ENCODE measurements at regions not wholly inside any gene's neighbourhood (a gene's known extent, or its start where the extent isn't known, plus 50 kb on each side); places are given as distances from the start of the nearest gene placed in this dataset.

GRCh38 chr2:6287406-6287805 lies 578.3 kb downstream of the CMPK2 start:
- no peak for DNase-seq (ENCODE audit: low read depth in 2 of 2)

DNA sequence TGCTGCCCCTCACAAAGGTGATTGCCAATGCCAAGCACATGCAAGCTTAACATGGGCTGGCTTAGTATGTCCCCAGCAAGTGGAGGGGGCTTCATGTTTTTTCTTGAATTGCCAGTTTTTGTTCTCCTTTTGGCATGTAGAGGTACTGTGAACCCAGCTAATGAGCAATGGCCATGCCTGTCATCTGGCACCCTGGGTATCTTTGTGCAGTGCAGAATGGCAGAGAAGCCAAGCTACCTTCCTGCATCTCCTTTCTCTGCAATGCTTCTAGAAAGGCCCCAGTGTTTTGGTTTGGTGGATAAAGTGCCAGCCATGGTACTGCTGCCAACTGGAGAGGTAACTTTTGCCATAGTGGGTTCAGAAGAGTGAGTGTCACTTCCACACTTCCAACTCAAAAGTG lies 576.9 kb downstream of the CMPK2 start:
- DNase-seq (ENCODE audit: low read depth in 2 of 2): no peak

GRCh38 chr2:6290217-6291015 lies 575.3 kb downstream of the CMPK2 start:
- DNase-seq (ENCODE audit: low read depth in 2 of 2): no peak

- DNase-seq (ENCODE audit: low read depth in 2 of 2): no peak
Observed at GRCh38 chr2:6294791-6295190, 570.9 kb downstream of the CMPK2 start.

DNA sequence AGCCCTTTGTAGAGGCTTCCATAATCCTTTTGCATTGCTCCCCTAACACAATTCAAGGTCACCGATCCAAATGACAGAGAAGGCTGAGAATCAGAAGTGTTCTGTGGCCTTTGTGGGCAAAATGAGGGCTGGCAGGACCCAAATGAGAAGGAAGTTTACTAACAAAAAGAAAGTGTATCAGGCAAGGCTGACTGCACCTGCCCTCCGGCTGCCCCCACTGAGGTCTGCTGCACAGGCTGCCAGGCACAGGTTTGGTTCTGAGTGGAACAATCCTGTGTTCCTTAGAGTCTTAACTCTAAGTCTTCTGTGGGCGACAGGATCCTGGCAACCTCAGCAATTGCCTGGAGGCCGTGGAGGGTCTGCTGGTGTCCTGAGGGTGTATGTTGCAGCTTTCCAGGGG lies 568.5 kb downstream of the CMPK2 start:
- DNase-seq (ENCODE audit: low read depth in 2 of 2): no peak

- no peak for DNase-seq (ENCODE audit: low read depth in 2 of 2)
Observed at GRCh38 chr2:6301426-6301825, 564.3 kb downstream of the CMPK2 start.

DNA sequence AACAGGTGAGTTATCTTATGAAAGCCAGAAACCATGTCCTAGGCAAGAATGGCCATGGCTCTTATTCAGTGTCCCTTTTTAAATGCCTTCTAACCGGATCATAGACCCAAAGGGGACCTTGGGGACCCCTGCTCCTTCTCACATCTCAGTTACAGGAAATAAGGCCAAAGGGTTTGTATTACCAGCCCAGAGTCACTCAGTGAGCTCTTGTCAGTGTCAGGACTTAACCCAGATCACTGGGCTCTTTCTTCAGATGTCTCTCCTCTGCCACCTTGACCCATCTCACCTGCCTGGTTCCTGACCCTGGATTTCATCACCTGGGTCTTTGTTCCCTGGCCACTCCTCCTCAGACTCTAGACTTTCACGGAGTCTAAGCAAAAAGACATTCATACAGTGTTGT lies 556.7 kb downstream of the CMPK2 start:
- DNase-seq (ENCODE audit: low read depth in 2 of 2): no peak

DNA sequence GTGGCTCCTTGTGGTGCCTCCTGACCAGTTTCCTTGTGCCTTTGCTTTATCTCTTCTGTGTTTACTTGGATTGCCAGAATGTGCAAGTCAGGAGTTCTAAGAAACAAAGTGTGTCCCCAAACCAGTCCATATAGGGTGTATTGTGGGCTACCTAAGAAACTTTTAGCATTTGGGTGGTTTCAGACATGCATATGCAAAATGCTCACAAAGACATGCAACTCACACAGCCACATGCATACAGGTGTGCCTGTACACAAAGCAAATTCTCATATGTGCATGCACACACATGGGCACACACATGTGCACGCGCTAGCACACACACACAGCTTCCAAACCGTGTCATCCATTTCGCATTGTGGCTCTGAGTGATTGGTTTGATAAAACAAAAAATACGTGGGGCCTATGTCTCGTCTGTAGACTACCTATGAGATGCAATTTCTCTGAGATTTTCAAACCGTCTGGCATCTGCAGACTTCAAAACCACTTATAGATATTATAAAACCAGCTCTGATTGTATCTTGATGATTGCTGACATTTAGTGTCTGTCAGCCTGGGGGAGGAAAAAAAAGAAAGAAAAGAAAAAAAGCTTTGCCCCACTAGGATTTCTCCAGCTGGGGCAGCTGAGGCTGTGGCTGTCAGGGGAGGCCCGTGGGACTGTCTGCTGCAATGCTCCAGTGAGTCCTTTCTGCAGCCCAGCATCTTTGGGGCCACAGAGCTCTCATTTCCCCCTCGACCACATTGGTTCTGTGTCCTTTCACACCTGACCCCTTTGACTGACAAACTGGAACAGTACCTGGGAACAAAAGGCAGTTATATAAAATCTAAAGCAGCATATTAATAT lies 556.1 kb downstream of the CMPK2 start:
- DNase-seq (ENCODE audit: low read depth in 2 of 2): no peak

DNA sequence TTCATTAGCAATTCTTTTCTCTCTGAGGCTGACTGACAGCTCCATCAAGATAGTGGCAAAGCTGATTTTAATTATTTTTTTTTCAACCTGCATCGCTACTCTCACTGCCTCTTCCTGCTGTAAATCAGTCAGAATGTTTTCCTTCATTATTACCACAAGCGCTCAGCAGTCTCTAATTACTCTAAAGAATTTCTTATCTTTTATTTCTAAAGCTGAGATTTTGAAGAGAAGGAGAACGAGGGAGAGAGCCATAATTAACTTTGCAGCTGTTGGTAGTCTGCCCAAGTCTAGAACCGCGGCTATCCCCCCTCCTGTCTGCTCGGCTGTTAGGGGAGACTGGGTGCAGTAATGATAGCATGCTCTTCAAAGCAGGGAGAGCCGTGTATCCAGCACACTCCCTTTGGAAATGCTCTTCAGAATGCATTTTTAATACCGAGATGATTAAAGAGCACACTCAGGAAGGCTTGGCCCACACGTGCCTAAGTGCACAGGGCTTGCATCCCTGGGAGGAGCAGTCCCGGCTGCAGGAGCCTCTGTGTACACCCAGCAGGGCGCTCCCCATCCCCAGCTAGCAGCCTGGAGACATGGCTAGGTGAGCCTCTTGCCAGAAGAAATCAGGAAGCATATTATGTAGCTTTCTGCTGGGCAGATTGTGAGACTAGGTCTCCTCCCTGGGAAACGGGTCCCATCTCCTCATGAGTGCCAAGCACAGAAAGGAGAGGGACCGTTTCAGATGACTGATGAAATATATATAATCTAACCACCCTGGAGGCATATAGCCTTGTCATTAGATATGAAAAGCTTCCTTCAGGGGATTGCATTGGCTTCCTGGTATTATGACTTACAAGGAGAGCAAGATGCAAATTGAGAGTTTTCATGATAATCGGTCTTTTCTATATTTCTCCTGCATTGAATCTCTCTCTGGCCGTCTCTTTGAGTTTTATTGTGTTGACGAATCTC lies 555.2 kb downstream of the CMPK2 start:
- no peak for DNase-seq (ENCODE audit: low read depth in 2 of 2)

- DNase-seq (ENCODE audit: low read depth in 2 of 2): no peak
Observed at GRCh38 chr2:6312367-6312766, 553.3 kb downstream of the CMPK2 start.

DNA sequence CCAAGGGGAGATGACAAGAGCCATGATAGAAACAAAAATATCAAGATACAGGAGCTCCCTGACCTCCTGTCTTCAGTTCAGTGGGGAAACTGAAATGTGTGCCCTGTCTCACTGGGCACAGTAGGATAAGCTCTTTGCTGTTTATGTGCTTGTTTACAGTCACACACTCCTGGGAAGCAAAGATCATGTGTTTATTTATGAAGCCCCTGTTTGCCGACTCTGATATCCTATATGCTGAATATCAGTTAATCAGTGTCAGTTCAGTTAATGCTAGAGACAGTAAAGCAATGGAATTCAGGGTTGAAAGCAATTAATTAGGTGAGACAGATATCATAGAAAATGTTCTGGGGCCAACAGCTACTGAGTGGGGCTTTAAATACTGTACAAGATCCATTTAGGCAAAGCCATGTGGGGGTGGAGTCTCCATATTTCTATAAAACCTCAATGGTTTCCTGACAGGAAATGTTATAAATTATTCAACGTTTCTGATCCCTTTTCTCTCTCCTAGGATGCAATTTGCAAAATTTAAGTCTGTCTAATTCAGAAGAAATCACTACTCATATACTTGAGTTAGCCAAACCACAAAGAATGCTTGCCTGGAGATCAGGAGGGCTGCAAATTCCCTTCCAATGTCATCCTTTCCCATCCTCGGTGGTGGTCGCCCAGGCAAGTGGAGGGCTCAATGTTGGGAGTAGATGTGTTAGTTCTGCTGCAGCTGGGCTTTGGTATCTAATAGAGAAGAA lies 551.3 kb downstream of the CMPK2 start:
- no peak for DNase-seq (ENCODE audit: low read depth in 2 of 2)

GRCh38 chr2:6325616-6326015 lies 540.1 kb downstream of the CMPK2 start:
- no peak for DNase-seq (ENCODE audit: low read depth in 2 of 2)

GRCh38 chr2:6326958-6327357 lies 538.7 kb downstream of the CMPK2 start:
- DNase-seq (ENCODE audit: low read depth in 2 of 2): no peak

- no peak for DNase-seq (ENCODE audit: low read depth in 2 of 2)
Observed at GRCh38 chr2:6336752-6337471, 528.8 kb downstream of the CMPK2 start.

DNA sequence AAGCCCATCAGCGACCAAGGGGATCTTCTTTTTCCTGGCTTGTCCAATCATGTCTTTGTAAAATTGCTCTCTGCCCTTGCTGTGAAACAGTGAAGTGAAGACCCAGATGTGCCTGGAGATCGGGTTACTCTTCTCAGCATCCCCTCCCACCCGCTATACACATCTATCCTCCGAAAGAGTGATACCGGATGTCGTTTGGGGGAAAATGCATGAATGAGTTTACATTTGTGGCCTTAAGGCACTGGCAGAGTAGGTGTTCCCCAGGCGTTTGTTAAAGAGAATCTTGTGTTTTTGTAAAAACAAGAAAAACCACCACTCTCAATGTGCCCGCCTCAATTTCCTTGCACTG lies 528.3 kb downstream of the CMPK2 start:
- no peak for DNase-seq (ENCODE audit: low read depth in 2 of 2)

GRCh38 chr2:6341588-6342129 lies 524.0 kb downstream of the CMPK2 start:
- no peak for DNase-seq (ENCODE audit: low read depth in 2 of 2)

DNA sequence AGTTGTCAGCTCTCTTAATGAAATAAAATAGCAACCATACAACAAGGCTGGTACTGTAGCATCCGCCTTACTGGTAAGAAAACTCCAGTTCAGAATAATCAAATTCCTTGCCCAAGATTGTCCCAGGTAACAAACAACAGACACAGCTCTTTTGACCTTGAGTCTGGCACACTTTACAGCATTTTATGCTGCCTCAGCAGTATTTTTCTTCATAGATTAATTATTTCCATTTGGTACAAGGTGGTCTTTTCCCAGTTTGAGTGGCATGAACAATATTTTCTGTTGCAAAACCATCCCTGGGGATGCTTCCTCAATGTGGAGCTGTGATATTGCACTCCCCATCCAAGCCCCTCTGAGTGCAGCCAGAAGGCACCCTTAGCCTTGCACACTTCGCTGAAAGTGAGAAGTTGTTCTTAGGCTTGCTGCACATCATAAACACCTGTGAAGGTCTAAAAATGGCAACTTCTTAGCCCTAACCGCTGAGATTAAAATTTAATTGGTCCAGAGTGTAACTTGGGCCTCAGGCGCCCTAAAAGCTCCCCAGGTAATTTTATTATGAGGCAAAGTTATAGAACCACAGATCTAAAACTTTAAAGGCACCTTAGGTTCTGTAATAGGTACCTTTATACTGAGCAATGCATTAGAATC lies 523.3 kb downstream of the CMPK2 start:
- no peak for DNase-seq (ENCODE audit: low read depth in 2 of 2)

GRCh38 chr2:6343076-6343475 lies 522.6 kb downstream of the CMPK2 start:
- no peak for DNase-seq (ENCODE audit: low read depth in 2 of 2)

- no peak for DNase-seq (ENCODE audit: low read depth in 2 of 2)
Observed at GRCh38 chr2:6352247-6352646, 513.5 kb downstream of the CMPK2 start.

Data from stimulated activated CD8-positive, alpha-beta memory T cell treated with anti-CD3 and anti-CD28 coated beads, Interleukin-2, amount 100 ng/mL, for 48 hours (primary cell).